NCI-H1417 (cell line): ENCODE measurements at regions not wholly inside any gene's neighbourhood (a gene's known extent, or its start where the extent isn't known, plus 50 kb on each side); places are given as distances from the start of the nearest gene placed in this dataset.

Source experiments
- DNase-seq, 3 experiments: peaks; one replicate each; lab custom pipeline; 2025; lab: John Stamatoyannopoulos, UW

GRCh38 chr22:27564806-27565205 lies 236.8 kb downstream of the MN1 start:
- no peak for DNase-seq

- DNase-seq: no peak
Observed at GRCh38 chr22:27566602-27567001, 235.0 kb downstream of the MN1 start.

GRCh38 chr22:27568265-27568664 lies 233.3 kb downstream of the MN1 start:
- no peak for DNase-seq

- no peak for DNase-seq
Observed at GRCh38 chr22:27571463-27572277, 229.9 kb downstream of the MN1 start.

GRCh38 chr22:27572278-27572666 lies 229.3 kb downstream of the MN1 start:
- no peak for DNase-seq

GRCh38 chr22:27573280-27574001 lies 228.1 kb downstream of the MN1 start:
- DNase-seq: peak in 1 of 3 experiments; percentile 16

GRCh38 chr22:27574002-27574366 lies 227.6 kb downstream of the MN1 start:
- DNase-seq: no peak

GRCh38 chr22:27574651-27575050 lies 226.9 kb downstream of the MN1 start:
- no peak for DNase-seq

GRCh38 chr22:27575348-27575747 lies 226.2 kb downstream of the MN1 start:
- DNase-seq: no peak

- no peak for DNase-seq
Observed at GRCh38 chr22:27576413-27576812, 225.1 kb downstream of the MN1 start.

- no peak for DNase-seq
Observed at GRCh38 chr22:27576815-27577573, 224.6 kb downstream of the MN1 start.

- DNase-seq: no peak
Observed at GRCh38 chr22:27577574-27577969, 224.0 kb downstream of the MN1 start.

- DNase-seq: no peak
Observed at GRCh38 chr22:27578937-27579617, 222.5 kb downstream of the MN1 start.

- DNase-seq: no peak
Observed at GRCh38 chr22:27580311-27580897, 221.2 kb downstream of the MN1 start.

GRCh38 chr22:27581236-27581635 lies 220.3 kb downstream of the MN1 start:
- no peak for DNase-seq

- DNase-seq: no peak
Observed at GRCh38 chr22:27581688-27582087, 219.9 kb downstream of the MN1 start.

GRCh38 chr22:27583856-27584255 lies 217.7 kb downstream of the MN1 start:
- no peak for DNase-seq

GRCh38 chr22:27585141-27585540 lies 216.4 kb downstream of the MN1 start:
- DNase-seq: no peak

- DNase-seq: peak in 1 of 3 experiments; percentile 50
Observed at GRCh38 chr22:27588268-27588667, 213.3 kb downstream of the MN1 start.

- DNase-seq: no peak
Observed at GRCh38 chr22:27588915-27589314, 212.6 kb downstream of the MN1 start.

- no peak for DNase-seq
Observed at GRCh38 chr22:27591060-27591459, 210.5 kb downstream of the MN1 start.

- no peak for DNase-seq
Observed at GRCh38 chr22:27593378-27593777, 208.2 kb downstream of the MN1 start.
